Common myeloid progenitor, CD34-positive (primary cell): ENCODE measurements at regions not wholly inside any gene's neighbourhood (a gene's known extent, or its start where the extent isn't known, plus 50 kb on each side); places are given as distances from the start of the nearest gene placed in this dataset.

Experiments used
- CTCF ChIA-PET: fragments of 350-600 bp; sonication (Branson Sonifier 250); formaldehyde crosslinking; loops from one replicate; lab custom pipeline; 2021; ENCODE audit warnings: antibody characterized with exemption; lab: Charles Lee
- POLR2A ChIA-PET: fragments of 350-600 bp; sonication (Branson Sonifier 250); formaldehyde crosslinking; loops from one replicate; lab custom pipeline; 2021; ENCODE audit warnings: antibody characterized with exemption; lab: Charles Lee
- DNase-seq, 3 donors: peaks; one replicate each; pipeline versions ENCODE4 v3.0.0 to v3.0.0-alpha.2; 2013
- H3K27ac ChIP-seq, 2 experiments: 1 replicate in 1 of 2; 2 replicates in 1 of 2; pipeline ENCODE4 v1.7.0; 2013; ENCODE audit warnings: inconsistent platforms in 2 of 2, low read length in 2 of 2, mild to moderate bottlenecking in 2 of 2, low read depth in 1 of 2, moderate library complexity in 1 of 2; ENCODE audit not compliant: severe bottlenecking in 2 of 2, insufficient read depth in 1 of 2, poor library complexity in 1 of 2
- H3K27me3 ChIP-seq, 5 experiments: replicated peaks in 2 of 5; 1 replicate in 3 of 5; 2 replicates in 2 of 5; pipeline versions ENCODE4 v1.6.1 to v1.7.0; 2013; ENCODE audit warnings: low read length in 4 of 5, mild to moderate bottlenecking in 2 of 5, moderate library complexity in 2 of 5, inconsistent platforms in 1 of 5; ENCODE audit not compliant: insufficient read depth in 5 of 5, control insufficient read depth in 4 of 5
- H3K36me3 ChIP-seq, 4 experiments: 1 replicate in 2 of 4; 2 replicates in 2 of 4; pipeline versions ENCODE4 v1.6.1 to v1.7.0; 2013; ENCODE audit warnings: low read length in 3 of 4, control low read depth in 1 of 4, mild to moderate bottlenecking in 1 of 4; ENCODE audit not compliant: control insufficient read depth in 4 of 4, insufficient read depth in 4 of 4
- H3K4me1 ChIP-seq, 4 experiments: 1 replicate in 3 of 4; 2 replicates in 1 of 4; pipeline versions ENCODE4 v1.6.1 to v1.7.1; 2013; ENCODE audit warnings: low read length in 3 of 4, mild to moderate bottlenecking in 3 of 4, control low read depth in 1 of 4, inconsistent platforms in 1 of 4, moderate library complexity in 1 of 4; ENCODE audit not compliant: control insufficient read depth in 4 of 4, insufficient read depth in 4 of 4; ENCODE audit errors: control extremely low read depth in 1 of 4
- H3K4me3 ChIP-seq, 7 experiments: 1 replicate in 4 of 7; 2 replicates in 3 of 7; pipeline versions ENCODE4 v1.5.1 to v1.7.0; 2013; ENCODE audit warnings: mild to moderate bottlenecking in 7 of 7, low read length in 6 of 7, moderate library complexity in 6 of 7, inconsistent platforms in 2 of 7, low read depth in 2 of 7, control low read depth in 1 of 7; ENCODE audit not compliant: insufficient read depth in 4 of 7, control insufficient read depth in 1 of 7; ENCODE audit errors: extremely low read depth in 1 of 7
- H3K9me3 ChIP-seq, 5 experiments: 1 replicate in 4 of 5; 2 replicates in 1 of 5; pipeline versions ENCODE4 v1.6.1 to v1.7.1; 2013; ENCODE audit warnings: low read length in 4 of 5, mild to moderate bottlenecking in 2 of 5, inconsistent platforms in 1 of 5, low read depth in 1 of 5, moderate library complexity in 1 of 5; ENCODE audit not compliant: control insufficient read depth in 4 of 5, insufficient read depth in 2 of 5; ENCODE audit errors: control extremely low read depth in 1 of 5
- WGBS: methylation state at CpG from one replicate; pipeline ENCODE4 v1.1.5; 2013; ENCODE audit not compliant: insufficient coverage; 5-methylcytosine and 5-hydroxymethylcytosine counted together

GRCh38 chr4:181562399-181562798, 680.8 kb upstream of the TENM3 start:
- no peaks in the 10 kb centered on the region for H3K4me1 ChIP-seq
- POLR2A ChIA-PET = no interaction called here
- no peaks in the 10 kb centered on the region for H3K36me3 ChIP-seq
- H3K9me3 ChIP-seq = no peaks in the 10 kb centered on the region
- no peak for DNase-seq
- no peak overlapping the region for H3K4me3 ChIP-seq
- WGBS = 92% methylated on average over 2 of the region's 2 CpGs
- CTCF ChIA-PET = interaction anchor here (0.6 kb wide), 1 partner anchor 114 kb away, joined by 3 read pairs; no protein-coding TSS in a partner anchor
- no peak overlapping the region for H3K27ac ChIP-seq
- H3K27me3 ChIP-seq = no peaks in the 10 kb centered on the region

GRCh38 chr4:181564625-181565024, 678.6 kb upstream of the TENM3 start:
- ChIA-PET POLR2A (no interaction called here), CTCF (no interaction called here)
- no peaks in the 10 kb centered on the region for H3K4me1 ChIP-seq
- H3K4me3 ChIP-seq = no peak overlapping the region
- no peak for DNase-seq
- no peaks in the 10 kb centered on the region for H3K9me3 ChIP-seq
- no peaks in the 10 kb centered on the region for H3K27me3 ChIP-seq
- WGBS = 100% methylated on average over 2 of the region's 6 CpGs
- H3K27ac ChIP-seq = no peak overlapping the region
- H3K36me3 ChIP-seq = no peaks in the 10 kb centered on the region

GRCh38 chr4:181566490-181566889, 676.7 kb upstream of the TENM3 start:
- peaks cover 0 to 7% (median 5%) of the 10 kb centered on the region in 5 experiments for H3K27me3 ChIP-seq
- CTCF ChIA-PET = no interaction called here
- no peaks in the 10 kb centered on the region for H3K4me1 ChIP-seq
- no peak overlapping the region for H3K27ac ChIP-seq
- POLR2A ChIA-PET = no interaction called here
- no peaks in the 10 kb centered on the region for H3K36me3 ChIP-seq
- 88% methylated on average over 5 of the region's 7 CpGs for WGBS
- H3K4me3 ChIP-seq = no peak overlapping the region
- no peaks in the 10 kb centered on the region for H3K9me3 ChIP-seq
- DNase-seq = no peak

GRCh38 chr4:181569553-181569952, 673.6 kb upstream of the TENM3 start:
- peak; percentile 13 to 35 (median 25) for DNase-seq
- CTCF ChIA-PET = interaction anchor here (0.9 kb wide), 1 partner anchor 12 kb away, joined by 3 read pairs; no protein-coding TSS in a partner anchor
- Histone ChIP-seq H3K4me1 (no peaks in the 10 kb centered on the region), H3K36me3 (no peaks in the 10 kb centered on the region), H3K27ac (no peak overlapping the region), H3K9me3 (no peaks in the 10 kb centered on the region), H3K4me3 (no peak overlapping the region), H3K27me3 (peaks cover 0 to 9% (median 5%) of the 10 kb centered on the region in 5 experiments)
- WGBS = no CpG with 5 or more reads among the region's 2 CpGs
- POLR2A ChIA-PET = no interaction called here

GRCh38 chr4:181578911-181579310, 664.3 kb upstream of the TENM3 start:
- peaks cover 0 to 2% (median 0%) of the 10 kb centered on the region in 5 experiments for H3K27me3 ChIP-seq
- no peaks in the 10 kb centered on the region for H3K4me1 ChIP-seq
- H3K36me3 ChIP-seq = no peaks in the 10 kb centered on the region
- no peaks in the 10 kb centered on the region for H3K9me3 ChIP-seq
- ChIA-PET POLR2A (no interaction called here), CTCF (no interaction called here)
- no peak overlapping the region for H3K27ac ChIP-seq
- no peak for DNase-seq
- H3K4me3 ChIP-seq = no peak overlapping the region
- 78% methylated on average over 4 of the region's 5 CpGs for WGBS

- peaks cover 0 to 2% (median 0%) of the 10 kb centered on the region in 5 experiments for H3K27me3 ChIP-seq
- POLR2A ChIA-PET = no interaction called here
- CTCF ChIA-PET = no interaction called here
- H3K36me3 ChIP-seq = no peaks in the 10 kb centered on the region
- H3K4me3 ChIP-seq = no peak overlapping the region
- no CpG with 5 or more reads among the region's 2 CpGs for WGBS
- H3K27ac ChIP-seq = no peak overlapping the region
- no peak for DNase-seq
- no peaks in the 10 kb centered on the region for H3K4me1 ChIP-seq
- H3K9me3 ChIP-seq = no peaks in the 10 kb centered on the region
Measured at GRCh38 chr4:181579486-181579885, 663.7 kb upstream of the TENM3 start.

GRCh38 chr4:181581983-181582382, 661.2 kb upstream of the TENM3 start:
- Histone ChIP-seq H3K4me1 (no peaks in the 10 kb centered on the region), H3K27me3 (no peaks in the 10 kb centered on the region), H3K36me3 (no peaks in the 10 kb centered on the region), H3K27ac (no peak overlapping the region), H3K9me3 (no peaks in the 10 kb centered on the region), H3K4me3 (no peak overlapping the region)
- 94% methylated on average over 3 of the region's 4 CpGs for WGBS
- ChIA-PET POLR2A (no interaction called here), CTCF (no interaction called here)
- no peak for DNase-seq
